Endodermal cell (in vitro differentiated cells): ENCODE measurements at regions not wholly inside any gene's neighbourhood (a gene's known extent, or its start where the extent isn't known, plus 50 kb on each side); places are given as distances from the start of the nearest gene placed in this dataset.

Experiments used
- DNase-seq: peaks from one replicate; pipeline ENCODE4 v3.0.0-alpha.2; 2017
- H3K27ac ChIP-seq: 2 replicates; pipeline ENCODE4 v1.5.1; 2013; ENCODE audit warnings: mild to moderate bottlenecking, low read depth, low read length, moderate library complexity
- H3K27me3 ChIP-seq: 2 replicates; pipeline ENCODE4 v1.6.1; 2013; ENCODE audit warnings: mild to moderate bottlenecking, low read length, moderate library complexity; ENCODE audit not compliant: insufficient read depth, control insufficient read depth, poor library complexity, severe bottlenecking
- H3K36me3 ChIP-seq: 2 replicates; pipeline ENCODE4 v1.7.0; 2013; ENCODE audit warnings: mild to moderate bottlenecking, low read length, moderate library complexity; ENCODE audit not compliant: control insufficient read depth, insufficient read depth
- H3K4me1 ChIP-seq: one replicate; pipeline ENCODE4 v1.7.0; 2013; ENCODE audit warnings: low read length; ENCODE audit not compliant: control insufficient read depth, insufficient read depth
- H3K4me3 ChIP-seq: 2 replicates; pipeline ENCODE4 v1.5.1; 2013; ENCODE audit warnings: mild to moderate bottlenecking, low read length, moderate library complexity
- H3K9ac ChIP-seq: 2 replicates; pipeline ENCODE4 v1.6.1; 2013; ENCODE audit warnings: mild to moderate bottlenecking, low read length, moderate library complexity; ENCODE audit not compliant: poor library complexity, severe bottlenecking; ENCODE audit errors: extremely low read depth
- H3K9me3 ChIP-seq: 2 replicates; pipeline ENCODE4 v1.6.1; 2013; ENCODE audit warnings: mild to moderate bottlenecking, low read length, moderate library complexity; ENCODE audit not compliant: control insufficient read depth
- H3K27ac Mint-ChIP-seq: 2 replicates; pipeline ENCODE4 v1.8.0; 2020; ENCODE audit warnings: mixed read lengths
- H3K27me3 Mint-ChIP-seq: 2 replicates; pipeline ENCODE4 v1.8.0; 2021; ENCODE audit warnings: mild to moderate bottlenecking, mixed read lengths; ENCODE audit not compliant: insufficient read depth
- H3K36me3 Mint-ChIP-seq: 2 replicates; pipeline ENCODE4 v1.8.0; 2020; ENCODE audit warnings: low read depth, mixed read lengths
- H3K4me1 Mint-ChIP-seq: 2 replicates; pipeline ENCODE4 v1.8.0; 2020; ENCODE audit warnings: mixed read lengths
- H3K4me3 Mint-ChIP-seq: 2 replicates; pipeline ENCODE4 v1.8.0; 2020; ENCODE audit warnings: mild to moderate bottlenecking, moderate library complexity, mixed read lengths
- H3K9me3 Mint-ChIP-seq: 2 replicates; pipeline ENCODE4 v1.8.0; 2020; ENCODE audit warnings: mild to moderate bottlenecking, mixed read lengths
- CTCF ChIP-seq: fragments of 200-600 bp; sonication (generic); conservative IDR thresholded peaks from 2 replicates; pipeline ENCODE4 v1.5.0; 2021; ENCODE audit warnings: antibody characterized with exemption, mild to moderate bottlenecking
- WGBS, 2 experiments: methylation state at CpG; one replicate each; pipeline versions ENCODE4 v1.1.5 to v1.1.7; 2013; ENCODE audit warnings: missing lambda C conversion rate in 2 of 2, mixed read lengths in 1 of 2; ENCODE audit not compliant: insufficient coverage in 1 of 2, insufficient read length in 1 of 2; 5-methylcytosine and 5-hydroxymethylcytosine counted together

GRCh38 chr19:30163663-30164062 lies 208.5 kb upstream of the ZNF536 start:
- no peaks in the 10 kb centered on the region for H3K27me3 Mint-ChIP-seq
- Histone ChIP-seq H3K27ac (no peak overlapping the region), H3K9ac (no peak overlapping the region), H3K4me3 (no peak overlapping the region), H3K9me3 (no peaks in the 10 kb centered on the region), H3K27me3 (no peaks in the 10 kb centered on the region), H3K4me1 (no peaks in the 10 kb centered on the region), H3K36me3 (no peaks in the 10 kb centered on the region)
- no peaks in the 10 kb centered on the region for H3K9me3 Mint-ChIP-seq
- no peak overlapping the region for H3K4me3 Mint-ChIP-seq
- 71 to 88% methylated on average over 4 to 7 of the region's 7 CpGs for WGBS, 2 experiments
- H3K4me1 Mint-ChIP-seq, result no peaks in the 10 kb centered on the region
- H3K27ac Mint-ChIP-seq, result no peak overlapping the region
- no peaks in the 10 kb centered on the region for H3K36me3 Mint-ChIP-seq
- TF ChIP-seq CTCF, result no peak
- DNase-seq, result no peak

GRCh38 chr19:30165228-30165813 lies 206.9 kb upstream of the ZNF536 start:
- peaks cover 2% of the 10 kb centered on the region for H3K27me3 Mint-ChIP-seq
- no peak for TF ChIP-seq CTCF
- no peak overlapping the region for H3K9ac ChIP-seq
- no peaks in the 10 kb centered on the region for H3K36me3 Mint-ChIP-seq
- H3K4me1 Mint-ChIP-seq, result no peaks in the 10 kb centered on the region
- H3K9me3 ChIP-seq, result no peaks in the 10 kb centered on the region
- no peak overlapping the region for H3K4me3 ChIP-seq
- WGBS, 2 experiments, result 92 to 96% methylated on average over 6 to 10 of the region's 10 CpGs
- H3K36me3 ChIP-seq, result no peaks in the 10 kb centered on the region
- no peaks in the 10 kb centered on the region for H3K9me3 Mint-ChIP-seq
- H3K27me3 ChIP-seq, result no peaks in the 10 kb centered on the region
- H3K4me3 Mint-ChIP-seq, result no peak overlapping the region
- no peak for DNase-seq
- no peak overlapping the region for H3K27ac Mint-ChIP-seq
- H3K27ac ChIP-seq, result no peak overlapping the region
- H3K4me1 ChIP-seq, result no peaks in the 10 kb centered on the region

- no peak overlapping the region for H3K4me3 Mint-ChIP-seq
- DNase-seq, result no peak
- 89 to 96% methylated on average over 4 to 14 of the region's 14 CpGs for WGBS, 2 experiments
These were observed 204.8 kb upstream of the ZNF536 start for GRCh38 chr19:30167206-30167868.

More at GRCh38 chr19:30167206-30167868, 204.8 kb upstream of the ZNF536 start:
- H3K27ac ChIP-seq, result no peak overlapping the region
- TF ChIP-seq CTCF, result no peak
- H3K27me3 ChIP-seq, result no peaks in the 10 kb centered on the region
- H3K36me3 ChIP-seq, result no peaks in the 10 kb centered on the region
- Mint-ChIP-seq H3K9me3 (no peaks in the 10 kb centered on the region), H3K27ac (no peak overlapping the region), H3K36me3 (no peaks in the 10 kb centered on the region), H3K27me3 (peaks cover 2% of the 10 kb centered on the region), H3K4me1 (no peaks in the 10 kb centered on the region)
- no peak overlapping the region for H3K4me3 ChIP-seq
- H3K9me3 ChIP-seq, result no peaks in the 10 kb centered on the region
- no peak overlapping the region for H3K9ac ChIP-seq
- H3K4me1 ChIP-seq, result no peaks in the 10 kb centered on the region
